ENCODE measurements at regions not wholly inside any gene's neighbourhood (a gene's known extent, or its start where the extent isn't known, plus 50 kb on each side); places are given as distances from the start of the nearest gene placed in this dataset.
A peak's percentile ranks its signal among the peaks of the same experiment; 100 is the strongest.
"Not testable (repeated sequence)": the region's sequence is repeated elsewhere in the genome, so short reads cannot be mapped to it uniquely, and the experiment has no call there.

- no peaks in the 10 kb centered on the region for H3K9me3 ChIP-seq (replicated peaks; ENCODE audit: control insufficient read depth, low read depth, low read length)
- DNase-seq = no peak
- WGBS (ENCODE audit: insufficient coverage) = 100% methylated on average over 1 of the region's 5 CpGs
These were observed 252.5 kb downstream of the DEPDC1B start for GRCh38 chr5:60447488-60447920.

GRCh38 chr5:60446917-60447316, 253.0 kb downstream of the DEPDC1B start:
- 100% methylated on average over 1 of the region's 3 CpGs for WGBS (ENCODE audit: insufficient coverage)
- no peak overlapping the region for H3K4me3 ChIP-seq (ENCODE audit: low read length)
- H3K4me1 ChIP-seq (ENCODE audit: control insufficient read depth, insufficient read depth, low read length) = no peaks in the 10 kb centered on the region
- DNase-seq = no peak
- H3K27ac ChIP-seq (ENCODE audit: low read length) = no peak overlapping the region
- no peaks in the 10 kb centered on the region for H3K27me3 ChIP-seq (ENCODE audit: control insufficient read depth, insufficient read depth, low read length)
- no peaks in the 10 kb centered on the region for H3K36me3 ChIP-seq (ENCODE audit: control insufficient read depth, insufficient read depth, low read length)
- no peaks in the 10 kb centered on the region for H3K9me3 ChIP-seq (replicated peaks; ENCODE audit: control insufficient read depth, low read depth, low read length)

More at GRCh38 chr5:60447488-60447920, 252.5 kb downstream of the DEPDC1B start:
- no peak overlapping the region for H3K4me3 ChIP-seq (ENCODE audit: low read length)
- no peaks in the 10 kb centered on the region for H3K4me1 ChIP-seq (ENCODE audit: control insufficient read depth, insufficient read depth, low read length)
- no peaks in the 10 kb centered on the region for H3K27me3 ChIP-seq (ENCODE audit: control insufficient read depth, insufficient read depth, low read length)
- no peak overlapping the region for H3K27ac ChIP-seq (ENCODE audit: low read length)
- H3K36me3 ChIP-seq (ENCODE audit: control insufficient read depth, insufficient read depth, low read length) = no peaks in the 10 kb centered on the region

GRCh38 chr5:60445921-60446320, 254.0 kb downstream of the DEPDC1B start:
- Histone ChIP-seq H3K4me3 (ENCODE audit: low read length) (no peak overlapping the region), H3K4me1 (ENCODE audit: control insufficient read depth, insufficient read depth, low read length) (no peaks in the 10 kb centered on the region), H3K36me3 (ENCODE audit: control insufficient read depth, insufficient read depth, low read length) (no peaks in the 10 kb centered on the region), H3K27ac (ENCODE audit: low read length) (no peak overlapping the region), H3K27me3 (ENCODE audit: control insufficient read depth, insufficient read depth, low read length) (no peaks in the 10 kb centered on the region), H3K9me3 (replicated peaks; ENCODE audit: control insufficient read depth, low read depth, low read length) (no peaks in the 10 kb centered on the region)
- no peak for DNase-seq
- WGBS (ENCODE audit: insufficient coverage) = no CpG with 5 or more reads among the region's 1 CpG

GRCh38 chr5:60445427-60445826, 254.5 kb downstream of the DEPDC1B start:
- Histone ChIP-seq H3K27me3 (ENCODE audit: control insufficient read depth, insufficient read depth, low read length) (no peaks in the 10 kb centered on the region), H3K4me1 (ENCODE audit: control insufficient read depth, insufficient read depth, low read length) (no peaks in the 10 kb centered on the region), H3K27ac (ENCODE audit: low read length) (no peak overlapping the region), H3K9me3 (replicated peaks; ENCODE audit: control insufficient read depth, low read depth, low read length) (no peaks in the 10 kb centered on the region), H3K4me3 (ENCODE audit: low read length) (no peak overlapping the region), H3K36me3 (ENCODE audit: control insufficient read depth, insufficient read depth, low read length) (no peaks in the 10 kb centered on the region)
- peak; percentile 11 for DNase-seq

GRCh38 chr5:60444661-60445360, 255.2 kb downstream of the DEPDC1B start:
- no peak for DNase-seq
- Histone ChIP-seq H3K4me1 (ENCODE audit: control insufficient read depth, insufficient read depth, low read length) (no peaks in the 10 kb centered on the region), H3K36me3 (ENCODE audit: control insufficient read depth, insufficient read depth, low read length) (no peaks in the 10 kb centered on the region), H3K4me3 (ENCODE audit: low read length) (no peak overlapping the region), H3K27me3 (ENCODE audit: control insufficient read depth, insufficient read depth, low read length) (no peaks in the 10 kb centered on the region), H3K27ac (ENCODE audit: low read length) (no peak overlapping the region), H3K9me3 (replicated peaks; ENCODE audit: control insufficient read depth, low read depth, low read length) (no peaks in the 10 kb centered on the region)
- WGBS (ENCODE audit: insufficient coverage) = 75% methylated on average over 2 of the region's 5 CpGs

GRCh38 chr5:60439552-60439951, 260.4 kb downstream of the DEPDC1B start:
- no CpG with 5 or more reads among the region's 1 CpG for WGBS (ENCODE audit: insufficient coverage)
- Histone ChIP-seq H3K27ac (ENCODE audit: low read length) (no peak overlapping the region), H3K36me3 (ENCODE audit: control insufficient read depth, insufficient read depth, low read length) (no peaks in the 10 kb centered on the region), H3K4me3 (ENCODE audit: low read length) (no peak overlapping the region), H3K27me3 (ENCODE audit: control insufficient read depth, insufficient read depth, low read length) (no peaks in the 10 kb centered on the region), H3K9me3 (replicated peaks; ENCODE audit: control insufficient read depth, low read depth, low read length) (no peaks in the 10 kb centered on the region), H3K4me1 (ENCODE audit: control insufficient read depth, insufficient read depth, low read length) (no peaks in the 10 kb centered on the region)
- no peak for DNase-seq

- Histone ChIP-seq H3K36me3 (ENCODE audit: control insufficient read depth, insufficient read depth, low read length) (no peaks in the 10 kb centered on the region), H3K4me1 (ENCODE audit: control insufficient read depth, insufficient read depth, low read length) (no peaks in the 10 kb centered on the region), H3K27ac (ENCODE audit: low read length) (no peak overlapping the region), H3K4me3 (ENCODE audit: low read length) (no peak overlapping the region), H3K27me3 (ENCODE audit: control insufficient read depth, insufficient read depth, low read length) (no peaks in the 10 kb centered on the region), H3K9me3 (replicated peaks; ENCODE audit: control insufficient read depth, low read depth, low read length) (no peaks in the 10 kb centered on the region)
- DNase-seq = no peak
These were observed 262.7 kb downstream of the DEPDC1B start for GRCh38 chr5:60437308-60437707.

- no peak overlapping the region for H3K27ac ChIP-seq (ENCODE audit: low read length)
- no peaks in the 10 kb centered on the region for H3K9me3 ChIP-seq (replicated peaks; ENCODE audit: control insufficient read depth, low read depth, low read length)
- no peaks in the 10 kb centered on the region for H3K4me1 ChIP-seq (ENCODE audit: control insufficient read depth, insufficient read depth, low read length)
- WGBS (ENCODE audit: insufficient coverage) = no CpG with 5 or more reads among the region's 2 CpGs
- DNase-seq = no peak
- no peaks in the 10 kb centered on the region for H3K36me3 ChIP-seq (ENCODE audit: control insufficient read depth, insufficient read depth, low read length)
- no peak overlapping the region for H3K4me3 ChIP-seq (ENCODE audit: low read length)
- no peaks in the 10 kb centered on the region for H3K27me3 ChIP-seq (ENCODE audit: control insufficient read depth, insufficient read depth, low read length)
These were observed 263.4 kb downstream of the DEPDC1B start for GRCh38 chr5:60436518-60436917.

- Histone ChIP-seq H3K4me1 (ENCODE audit: control insufficient read depth, insufficient read depth, low read length) (no peaks in the 10 kb centered on the region), H3K36me3 (ENCODE audit: control insufficient read depth, insufficient read depth, low read length) (no peaks in the 10 kb centered on the region), H3K4me3 (ENCODE audit: low read length) (no peak overlapping the region), H3K27me3 (ENCODE audit: control insufficient read depth, insufficient read depth, low read length) (no peaks in the 10 kb centered on the region), H3K27ac (ENCODE audit: low read length) (no peak overlapping the region), H3K9me3 (replicated peaks; ENCODE audit: control insufficient read depth, low read depth, low read length) (no peaks in the 10 kb centered on the region)
- DNase-seq = no peak
These were observed 264.2 kb downstream of the DEPDC1B start for GRCh38 chr5:60435808-60436207.

- H3K4me1 ChIP-seq (ENCODE audit: control insufficient read depth, insufficient read depth, low read length); H3K9me3 ChIP-seq (replicated peaks; ENCODE audit: control insufficient read depth, low read depth, low read length); H3K36me3 ChIP-seq (ENCODE audit: control insufficient read depth, insufficient read depth, low read length); H3K27me3 ChIP-seq (ENCODE audit: control insufficient read depth, insufficient read depth, low read length); DNase-seq; H3K4me3 ChIP-seq (ENCODE audit: low read length); H3K27ac ChIP-seq (ENCODE audit: low read length): not testable (repeated sequence)
- WGBS (ENCODE audit: insufficient coverage) = no CpG with 5 or more reads among the region's 3 CpGs
These were observed 273.8 kb downstream of the DEPDC1B start for GRCh38 chr5:60426189-60426588.

GRCh38 chr5:60420773-60421172, 279.2 kb downstream of the DEPDC1B start:
- H3K27me3 ChIP-seq (ENCODE audit: control insufficient read depth, insufficient read depth, low read length); DNase-seq; H3K4me1 ChIP-seq (ENCODE audit: control insufficient read depth, insufficient read depth, low read length); H3K9me3 ChIP-seq (replicated peaks; ENCODE audit: control insufficient read depth, low read depth, low read length); H3K36me3 ChIP-seq (ENCODE audit: control insufficient read depth, insufficient read depth, low read length); H3K27ac ChIP-seq (ENCODE audit: low read length); H3K4me3 ChIP-seq (ENCODE audit: low read length): not testable (repeated sequence)
- 86% methylated on average over 1 of the region's 3 CpGs for WGBS (ENCODE audit: insufficient coverage)
